Glutamatergic neuron (in vitro differentiated cells): ENCODE measurements at regions not wholly inside any gene's neighbourhood (a gene's known extent, or its start where the extent isn't known, plus 50 kb on each side); places are given as distances from the start of the nearest gene placed in this dataset.
"Not testable (repeated sequence)": the region's sequence is repeated elsewhere in the genome, so short reads cannot be mapped to it uniquely, and the experiment has no call there.

Source experiments
- DNase-seq: peaks from one replicate; pipeline ENCODE4 v3.0.0; 2022
- H3K27ac Mint-ChIP-seq: one replicate; pipeline ENCODE4 v1.8.0; 2020; ENCODE audit warnings: mild to moderate bottlenecking, mixed read lengths, inconsistent platforms; ENCODE audit not compliant: unreplicated experiment
- H3K27me3 Mint-ChIP-seq: one replicate; pipeline ENCODE4 v1.8.0; 2020; ENCODE audit warnings: mild to moderate bottlenecking, moderate library complexity, mixed read lengths, inconsistent platforms; ENCODE audit not compliant: unreplicated experiment
- H3K36me3 Mint-ChIP-seq: one replicate; pipeline ENCODE4 v1.8.0; 2020; ENCODE audit warnings: mild to moderate bottlenecking, mixed read lengths, inconsistent platforms; ENCODE audit not compliant: unreplicated experiment
- H3K4me1 Mint-ChIP-seq: one replicate; pipeline ENCODE4 v1.8.0; 2020; ENCODE audit warnings: mild to moderate bottlenecking, low read depth, mixed read lengths, inconsistent platforms; ENCODE audit not compliant: unreplicated experiment
- H3K4me3 Mint-ChIP-seq: one replicate; pipeline ENCODE4 v1.8.0; 2020; ENCODE audit warnings: mild to moderate bottlenecking, mixed read lengths, inconsistent platforms; ENCODE audit not compliant: unreplicated experiment
- H3K9me3 Mint-ChIP-seq: one replicate; pipeline ENCODE4 v1.8.0; 2020; ENCODE audit warnings: mild to moderate bottlenecking, moderate library complexity, mixed read lengths, inconsistent platforms; ENCODE audit not compliant: unreplicated experiment
- CTCF ChIP-seq: fragments of 200-600 bp; sonication (generic); IDR thresholded peaks from one replicate; pipeline ENCODE4 v1.5.0; 2021; ENCODE audit not compliant: partially characterized antibody, unreplicated experiment

- TF ChIP-seq CTCF, result no peak
- no peak for DNase-seq
- Mint-ChIP-seq H3K4me1 (peaks cover 28% of the 10 kb centered on the region), H3K27me3 (peaks cover 5% of the 10 kb centered on the region), H3K4me3 (no peak overlapping the region), H3K36me3 (peaks cover 6% of the 10 kb centered on the region), H3K9me3 (peaks cover 6% of the 10 kb centered on the region), H3K27ac (peak overlapping the region; percentile 67)
These were observed 80.7 kb upstream of the COG2 start for GRCh38 chr1:230561570-230561969.

- Mint-ChIP-seq H3K4me1 (peaks cover 12% of the 10 kb centered on the region), H3K27me3 (no peaks in the 10 kb centered on the region), H3K36me3 (peaks cover 6% of the 10 kb centered on the region), H3K4me3 (no peak overlapping the region), H3K27ac (no peak overlapping the region), H3K9me3 (no peaks in the 10 kb centered on the region)
- no peak for TF ChIP-seq CTCF
- DNase-seq, result no peak
These were observed 84.0 kb upstream of the COG2 start for GRCh38 chr1:230558324-230558723.

- no peak overlapping the region for H3K27ac Mint-ChIP-seq
- peaks cover 2% of the 10 kb centered on the region for H3K4me1 Mint-ChIP-seq
- peaks cover 6% of the 10 kb centered on the region for H3K36me3 Mint-ChIP-seq
These were observed 85.8 kb upstream of the COG2 start for GRCh38 chr1:230556453-230556852.

GRCh38 chr1:230555814-230556213, 86.5 kb upstream of the COG2 start:
- Mint-ChIP-seq H3K27me3 (no peaks in the 10 kb centered on the region), H3K4me3 (no peak overlapping the region), H3K9me3 (no peaks in the 10 kb centered on the region), H3K4me1 (peaks cover 2% of the 10 kb centered on the region), H3K36me3 (peaks cover 6% of the 10 kb centered on the region), H3K27ac (no peak overlapping the region)
- DNase-seq, result no peak
- no peak for TF ChIP-seq CTCF

More at GRCh38 chr1:230556453-230556852, 85.8 kb upstream of the COG2 start:
- Mint-ChIP-seq H3K9me3 (no peaks in the 10 kb centered on the region), H3K27me3 (no peaks in the 10 kb centered on the region), H3K4me3 (no peak overlapping the region)
- DNase-seq, result no peak
- TF ChIP-seq CTCF, result no peak

- no peaks in the 10 kb centered on the region for H3K27me3 Mint-ChIP-seq
These were observed 89.4 kb upstream of the COG2 start for GRCh38 chr1:230552880-230553279.

GRCh38 chr1:230550945-230551344, 91.3 kb upstream of the COG2 start:
- not testable (repeated sequence) for H3K27me3 Mint-ChIP-seq, H3K36me3 Mint-ChIP-seq, DNase-seq, H3K4me1 Mint-ChIP-seq, H3K27ac Mint-ChIP-seq, H3K9me3 Mint-ChIP-seq, H3K4me3 Mint-ChIP-seq

More at GRCh38 chr1:230552880-230553279, 89.4 kb upstream of the COG2 start:
- Mint-ChIP-seq H3K9me3 (no peaks in the 10 kb centered on the region), H3K4me1 (peaks cover 2% of the 10 kb centered on the region), H3K27ac (no peak overlapping the region), H3K4me3 (no peak overlapping the region), H3K36me3 (no peaks in the 10 kb centered on the region)
- no peak for DNase-seq
- TF ChIP-seq CTCF, result no peak
